B cell (primary cell): ENCODE measurements at regions not wholly inside any gene's neighbourhood (a gene's known extent, or its start where the extent isn't known, plus 50 kb on each side); places are given as distances from the start of the nearest gene placed in this dataset.
"Not testable (repeated sequence)": the region's sequence is repeated elsewhere in the genome, so short reads cannot be mapped to it uniquely, and the experiment has no call there.

Experiments used
- ATAC-seq: fragments of 200-7000 bp; cut with Tn5 transposase; one replicate; pipeline ENCODE4 v1.10.0; 2021; ENCODE audit warnings: low read depth, mild to moderate bottlenecking, moderate number of reproducible peaks, moderate library complexity
- CTCF ChIA-PET: fragments of 350-600 bp; sonication (Branson Sonifier 250); formaldehyde crosslinking; loops from one replicate; lab custom pipeline; 2021; ENCODE audit warnings: antibody characterized with exemption, inconsistent platforms; lab: Charles Lee
- POLR2A ChIA-PET: fragments of 350-600 bp; sonication (Branson Sonifier 250); formaldehyde crosslinking; loops from one replicate; lab custom pipeline; 2021; ENCODE audit warnings: antibody characterized with exemption; lab: Charles Lee
- DNase-seq: peaks from one replicate; pipeline ENCODE4 v3.0.0; 2013
- H2AFZ ChIP-seq: 2 replicates; pipeline ENCODE4 v1.6.1; 2012; ENCODE audit warnings: mild to moderate bottlenecking, low read depth, low read length; ENCODE audit not compliant: insufficient read depth, poor library complexity, severe bottlenecking
- H3K27ac ChIP-seq, 2 donors: 1 replicate in 1 of 2; 2 replicates in 1 of 2; pipeline ENCODE4 v1.5.1; 2012 to 2013; ENCODE audit warnings: low read length in 2 of 2, mild to moderate bottlenecking in 2 of 2, moderate library complexity in 1 of 2
- H3K27me3 ChIP-seq, 4 experiments: fragments of 200-600 bp in 1 of 4; sonication (generic) in 1 of 4; replicated peaks in 1 of 4; 1 replicate in 2 of 4; 2 replicates in 2 of 4; pipeline versions ENCODE4 v1.6.1 to v1.7.0; 2013 to 2016; ENCODE audit warnings: low read length in 3 of 4, mild to moderate bottlenecking in 2 of 4, mixed read lengths in 1 of 4, moderate library complexity in 1 of 4; ENCODE audit not compliant: insufficient read depth in 4 of 4, control insufficient read depth in 3 of 4; ENCODE audit errors: control extremely low read depth in 1 of 4
- H3K36me3 ChIP-seq, 2 experiments: replicated peaks in 1 of 2; 1 replicate in 1 of 2; 2 replicates in 1 of 2; pipeline versions ENCODE4 v1.6.1 to v1.7.1; 2013; ENCODE audit warnings: low read length in 1 of 2; ENCODE audit not compliant: insufficient read depth in 2 of 2, control insufficient read depth in 1 of 2; ENCODE audit errors: control extremely low read depth in 1 of 2, extremely low read depth in 1 of 2
- H3K4me1 ChIP-seq, 2 donors: fragments of 200-600 bp in 1 of 2; sonication (generic) in 1 of 2; 1 replicate in 1 of 2; 2 replicates in 1 of 2; pipeline versions ENCODE4 v1.5.1 to v1.6.1; 2013 to 2017; ENCODE audit warnings: low read length in 2 of 2; ENCODE audit not compliant: control insufficient read depth in 2 of 2, insufficient read depth in 2 of 2
- H3K4me2 ChIP-seq: replicated peaks from 2 replicates; pipeline ENCODE3; 2012; ENCODE audit warnings: mild to moderate bottlenecking, low read depth, low read length; ENCODE audit not compliant: poor library complexity, severe bottlenecking
- H3K4me3 ChIP-seq, 5 experiments: fragments of 200-600 bp in 1 of 5; sonication (generic) in 1 of 5; 1 replicate in 3 of 5; 2 replicates in 2 of 5; pipeline versions ENCODE4 v1.5.1 to v1.7.0; 2011 to 2016; ENCODE audit warnings: low read length in 4 of 5, mild to moderate bottlenecking in 4 of 5, low read depth in 2 of 5, control low read depth in 1 of 5, moderate library complexity in 1 of 5; ENCODE audit not compliant: insufficient read depth in 1 of 5; ENCODE audit errors: control extremely low read depth in 1 of 5, extremely low read depth in 1 of 5
- H3K79me2 ChIP-seq: fragments of 200-600 bp; sonication (generic); one replicate; pipeline ENCODE4 v1.6.0; 2016; ENCODE audit warnings: low read length; ENCODE audit not compliant: control insufficient read depth, insufficient read depth
- H3K9ac ChIP-seq: fragments of 200-600 bp; sonication (generic); 2 replicates; pipeline ENCODE4 v1.6.1; 2017; ENCODE audit warnings: mild to moderate bottlenecking, low read length, moderate library complexity
- H3K9me3 ChIP-seq, 3 donors: one replicate each; pipeline versions ENCODE4 v1.6.1 to v1.7.1; 2013; ENCODE audit warnings: low read length in 2 of 3; ENCODE audit not compliant: control insufficient read depth in 2 of 3, insufficient read depth in 1 of 3; ENCODE audit errors: control extremely low read depth in 1 of 3
- H4K20me1 ChIP-seq: 2 replicates; pipeline ENCODE4 v1.6.0; 2012; ENCODE audit warnings: mild to moderate bottlenecking, low read length; ENCODE audit not compliant: insufficient read depth, control insufficient read depth, poor library complexity, severe bottlenecking
- H3K27ac Mint-ChIP-seq: one replicate; pipeline ENCODE4 v1.8.0; 2021; ENCODE audit warnings: mixed read lengths
- H3K27me3 Mint-ChIP-seq: one replicate; pipeline ENCODE4 v1.8.0; 2021; ENCODE audit warnings: mixed read lengths
- H3K4me1 Mint-ChIP-seq: one replicate; pipeline ENCODE4 v1.8.0; 2021; ENCODE audit warnings: mixed read lengths
- H3K4me3 Mint-ChIP-seq: one replicate; pipeline ENCODE4 v1.8.0; 2021; ENCODE audit warnings: mixed read lengths
- H3K9me3 Mint-ChIP-seq: one replicate; pipeline ENCODE4 v1.8.0; 2022; ENCODE audit warnings: mixed read lengths; ENCODE audit not compliant: insufficient read depth
- EZH2 ChIP-seq: IDR thresholded peaks from 2 replicates; pipeline ENCODE4 v1.6.1; 2012; ENCODE audit warnings: borderline replicate concordance, low read depth, mild to moderate bottlenecking, moderate library complexity, low read length; ENCODE audit not compliant: insufficient read depth, poor library complexity, severe bottlenecking
- WGBS: methylation state at CpG from one replicate; pipeline ENCODE4 v1.1.5; 2013; ENCODE audit warnings: missing lambda C conversion rate; ENCODE audit not compliant: insufficient coverage; 5-methylcytosine and 5-hydroxymethylcytosine counted together
- intact Hi-C: fragments of 100-400 bp; cut with micrococcal nuclease; formaldehyde crosslinking; loops from one replicate; pipeline ENCODE4 v1.10.0; 2022
- TF ChIP-seq, protein P1 (sequence below): fragments of 200-600 bp; IDR thresholded peaks from one replicate; pipeline ENCODE4 v1.8.0; 2022; ENCODE audit warnings: antibody characterized with exemption, mild to moderate bottlenecking

DNA sequence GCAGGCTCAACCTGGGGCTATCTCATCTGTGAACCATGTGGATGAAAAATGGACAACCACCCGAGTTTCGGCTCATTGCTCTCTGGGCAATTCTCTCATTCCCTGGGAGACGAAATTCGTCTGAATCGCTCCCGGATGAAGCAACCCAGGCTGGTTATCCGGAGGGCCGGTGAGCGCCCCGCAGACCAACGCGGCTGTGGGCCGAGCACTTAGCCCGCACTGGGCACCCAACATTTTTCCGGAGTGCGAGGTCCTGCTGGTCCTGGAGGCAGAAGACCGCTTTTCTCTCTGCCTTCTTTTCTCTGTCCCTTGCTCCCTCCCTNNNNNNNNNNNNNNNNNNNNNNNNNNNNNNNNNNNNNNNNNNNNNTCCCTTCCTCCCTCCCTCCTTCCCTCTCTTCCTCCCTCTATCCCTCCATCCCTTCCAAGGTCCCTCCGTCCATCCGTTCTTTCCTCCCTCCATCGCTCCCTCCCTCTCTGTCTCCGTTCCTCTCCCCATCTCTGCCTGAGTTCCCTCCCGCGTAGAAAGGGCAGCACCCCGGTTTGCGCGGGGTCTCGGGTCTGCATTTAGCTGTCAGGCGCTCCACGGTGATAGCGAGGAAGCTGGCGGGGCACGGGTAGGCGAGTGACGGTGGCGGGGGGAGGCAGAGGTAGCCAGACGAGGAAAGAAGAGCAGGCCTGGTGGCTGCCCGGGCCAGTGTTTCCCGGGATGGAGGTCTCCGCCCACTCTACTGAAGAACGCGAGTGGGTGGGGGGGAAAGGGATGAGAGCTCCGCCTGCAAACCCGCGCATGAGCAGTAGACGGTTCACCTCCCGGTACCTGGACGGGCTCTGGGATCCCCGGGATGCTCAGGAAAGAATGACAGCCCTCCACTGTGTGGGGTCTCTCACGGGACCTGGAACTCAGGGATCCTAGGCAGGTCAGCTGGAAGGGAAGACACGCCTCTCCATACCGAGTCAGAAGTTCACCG is 1809.7 kb upstream of the DEFB115 start:
- H3K27me3 ChIP-seq, H3K4me3 Mint-ChIP-seq, H3K9me3 Mint-ChIP-seq, DNase-seq, CTCF ChIA-PET, H2AFZ ChIP-seq, H3K4me2 ChIP-seq, POLR2A ChIA-PET, H3K9ac ChIP-seq, H3K4me1 ChIP-seq, H3K27ac Mint-ChIP-seq, H3K4me1 Mint-ChIP-seq, intact Hi-C loops, H3K79me2 ChIP-seq, H3K4me3 ChIP-seq, H3K36me3 ChIP-seq, ATAC-seq, H3K27me3 Mint-ChIP-seq, H3K27ac ChIP-seq, H4K20me1 ChIP-seq: not testable (repeated sequence)
- H3K9me3 ChIP-seq, result peaks cover 0 to 17% (median under 1%) of the 10 kb centered on the region in 3 donors
- 65% methylated on average over 41 of the region's 52 CpGs for WGBS

DNA sequence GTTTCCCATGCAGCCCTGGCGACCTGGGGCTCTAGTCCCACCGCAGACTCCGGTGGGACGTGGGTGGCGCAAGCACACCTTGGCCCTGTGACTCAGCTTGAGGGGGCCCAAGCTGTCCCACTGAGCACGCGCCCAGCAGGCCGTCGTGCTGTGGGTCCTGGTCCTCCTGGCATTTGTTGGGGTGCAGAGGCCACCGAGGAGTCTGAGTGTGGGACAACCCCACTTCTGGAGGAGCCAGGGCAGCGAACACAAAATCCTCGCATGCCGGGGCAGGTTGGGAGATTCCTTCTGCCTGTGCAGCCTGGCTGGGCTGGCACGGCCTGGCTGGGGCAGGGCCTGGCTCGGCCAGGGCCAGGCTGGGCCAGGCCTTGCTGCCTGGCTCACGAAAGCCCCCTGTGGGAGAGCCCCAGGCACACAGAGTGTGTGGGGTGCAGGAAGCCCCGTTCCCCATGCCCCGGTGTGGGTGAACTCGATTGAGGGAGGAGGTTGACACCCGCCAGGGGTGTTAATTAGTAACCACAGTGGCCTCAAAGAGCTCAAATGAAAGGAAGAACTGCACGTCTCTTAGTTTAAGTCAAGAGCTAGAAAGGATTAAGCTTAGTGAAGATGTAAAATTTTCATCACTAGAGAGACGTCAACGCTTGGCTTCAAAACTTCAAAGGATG is 1808.5 kb upstream of the DEFB115 start:
- ChIA-PET CTCF (no interaction called here), POLR2A (no interaction called here)

More for the DNA sequence above, 1808.5 kb upstream of the DEFB115 start:
- Histone ChIP-seq H4K20me1 (no peaks in the 10 kb centered on the region), H3K4me2 (no peak overlapping the region), H3K9ac (no peak overlapping the region), H3K4me1 (no peaks in the 10 kb centered on the region), H3K9me3 (peaks cover 0 to 17% (median 1%) of the 10 kb centered on the region in 3 donors), H3K4me3 (no peak overlapping the region), H3K27ac (no peak overlapping the region), H3K27me3 (no peaks in the 10 kb centered on the region), H3K36me3 (no peaks in the 10 kb centered on the region), H3K79me2 (no peaks in the 10 kb centered on the region), H2AFZ (no peak overlapping the region)
- Mint-ChIP-seq H3K27ac (no peak overlapping the region), H3K4me3 (no peak overlapping the region), H3K9me3 (peaks cover 3% of the 10 kb centered on the region), H3K27me3 (no peaks in the 10 kb centered on the region), H3K4me1 (no peaks in the 10 kb centered on the region)
- no peak for ATAC-seq
- intact Hi-C loops, result no loop called here
- no peak for TF ChIP-seq EZH2
- TF ChIP-seq, protein P1, sequence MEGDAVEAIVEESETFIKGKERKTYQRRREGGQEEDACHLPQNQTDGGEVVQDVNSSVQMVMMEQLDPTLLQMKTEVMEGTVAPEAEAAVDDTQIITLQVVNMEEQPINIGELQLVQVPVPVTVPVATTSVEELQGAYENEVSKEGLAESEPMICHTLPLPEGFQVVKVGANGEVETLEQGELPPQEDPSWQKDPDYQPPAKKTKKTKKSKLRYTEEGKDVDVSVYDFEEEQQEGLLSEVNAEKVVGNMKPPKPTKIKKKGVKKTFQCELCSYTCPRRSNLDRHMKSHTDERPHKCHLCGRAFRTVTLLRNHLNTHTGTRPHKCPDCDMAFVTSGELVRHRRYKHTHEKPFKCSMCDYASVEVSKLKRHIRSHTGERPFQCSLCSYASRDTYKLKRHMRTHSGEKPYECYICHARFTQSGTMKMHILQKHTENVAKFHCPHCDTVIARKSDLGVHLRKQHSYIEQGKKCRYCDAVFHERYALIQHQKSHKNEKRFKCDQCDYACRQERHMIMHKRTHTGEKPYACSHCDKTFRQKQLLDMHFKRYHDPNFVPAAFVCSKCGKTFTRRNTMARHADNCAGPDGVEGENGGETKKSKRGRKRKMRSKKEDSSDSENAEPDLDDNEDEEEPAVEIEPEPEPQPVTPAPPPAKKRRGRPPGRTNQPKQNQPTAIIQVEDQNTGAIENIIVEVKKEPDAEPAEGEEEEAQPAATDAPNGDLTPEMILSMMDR, result no peak
- WGBS, result 88% methylated on average over 21 of the region's 23 CpGs
- DNase-seq, result no peak
